ENCODE measurements at regions not wholly inside any gene's neighbourhood (a gene's known extent, or its start where the extent isn't known, plus 50 kb on each side); places are given as distances from the start of the nearest gene placed in this dataset.

- TF ChIP-seq, protein P1, sequence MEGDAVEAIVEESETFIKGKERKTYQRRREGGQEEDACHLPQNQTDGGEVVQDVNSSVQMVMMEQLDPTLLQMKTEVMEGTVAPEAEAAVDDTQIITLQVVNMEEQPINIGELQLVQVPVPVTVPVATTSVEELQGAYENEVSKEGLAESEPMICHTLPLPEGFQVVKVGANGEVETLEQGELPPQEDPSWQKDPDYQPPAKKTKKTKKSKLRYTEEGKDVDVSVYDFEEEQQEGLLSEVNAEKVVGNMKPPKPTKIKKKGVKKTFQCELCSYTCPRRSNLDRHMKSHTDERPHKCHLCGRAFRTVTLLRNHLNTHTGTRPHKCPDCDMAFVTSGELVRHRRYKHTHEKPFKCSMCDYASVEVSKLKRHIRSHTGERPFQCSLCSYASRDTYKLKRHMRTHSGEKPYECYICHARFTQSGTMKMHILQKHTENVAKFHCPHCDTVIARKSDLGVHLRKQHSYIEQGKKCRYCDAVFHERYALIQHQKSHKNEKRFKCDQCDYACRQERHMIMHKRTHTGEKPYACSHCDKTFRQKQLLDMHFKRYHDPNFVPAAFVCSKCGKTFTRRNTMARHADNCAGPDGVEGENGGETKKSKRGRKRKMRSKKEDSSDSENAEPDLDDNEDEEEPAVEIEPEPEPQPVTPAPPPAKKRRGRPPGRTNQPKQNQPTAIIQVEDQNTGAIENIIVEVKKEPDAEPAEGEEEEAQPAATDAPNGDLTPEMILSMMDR (conservative IDR thresholded peaks at IDR 0.05; ENCODE audit: low read length) = no peak
- TF ChIP-seq EZH2phosphoT487 (IDR thresholded peaks at IDR 0.05; ENCODE audit: borderline replicate concordance, low read depth, low read length) = no peak
These were observed 54.5 kb upstream of the AFF3 start for GRCh38 chr2:100196786-100197494.

Measured in OCI-LY7 (cell line).